Gastroesophageal sphincter (tissue), 4 donors: ENCODE measurements at regions not wholly inside any gene's neighbourhood (a gene's known extent, or its start where the extent isn't known, plus 50 kb on each side); places are given as distances from the start of the nearest gene placed in this dataset.

Source experiments
- ATAC-seq: fragments of 150-250 bp; one replicate; pipeline ENCODE4 v1.9.1; 2016; ENCODE audit warnings: mild to moderate bottlenecking, moderate library complexity
- H3K27ac ChIP-seq, 4 donors: fragments of 200-600 bp; sonication (generic) in 3 of 4; 1 replicate in 3 of 4; 2 replicates in 1 of 4; pipeline ENCODE4 v1.5.1; 2016 to 2019
- H3K27me3 ChIP-seq: fragments of 200-600 bp; sonication (generic); one replicate; pipeline ENCODE4 v1.5.1; 2019
- H3K36me3 ChIP-seq, 2 donors: fragments of 200-600 bp; sonication (generic); one replicate each; pipeline ENCODE4 v1.5.1; 2019; ENCODE audit warnings: control low read depth in 1 of 2
- H3K4me1 ChIP-seq, 3 donors: fragments of 200-600 bp; sonication (generic); 1 replicate in 2 of 3; 2 replicates in 1 of 3; pipeline ENCODE4 v1.5.1; 2016 to 2019; ENCODE audit warnings: control low read depth in 2 of 3
- H3K4me3 ChIP-seq, 2 donors: fragments of 200-600 bp; sonication (generic); one replicate each; pipeline ENCODE4 v1.5.1; 2019; ENCODE audit warnings: mild to moderate bottlenecking in 1 of 2, moderate library complexity in 1 of 2
- H3K9me3 ChIP-seq, 3 donors: fragments of 200-600 bp; sonication (generic); one replicate each; pipeline ENCODE4 v1.5.1; 2017 to 2019; ENCODE audit warnings: control low read depth in 2 of 3
- CTCF ChIP-seq, 4 experiments: fragments of 200-600 bp in 2 of 4; fragments of 450-650 bp in 2 of 4; sonication (generic) in 1 of 4; IDR thresholded peaks; one replicate each; pipeline ENCODE4 v1.5.1; 2017 to 2019; ENCODE audit warnings: antibody characterized with exemption in 4 of 4, mild to moderate bottlenecking in 2 of 4, moderate library complexity in 2 of 4
- EP300 ChIP-seq: sonication (generic); formaldehyde crosslinking; IDR thresholded peaks from one replicate; pipeline ENCODE4 v1.6.1; 2017; ENCODE audit warnings: antibody characterized with exemption, mild to moderate bottlenecking
- POLR2A ChIP-seq, 2 donors: fragments of 450-650 bp; IDR thresholded peaks; one replicate each; pipeline ENCODE4 v1.6.1; 2017; ENCODE audit warnings: antibody characterized with exemption in 2 of 2, mild to moderate bottlenecking in 2 of 2, moderate library complexity in 1 of 2
- POLR2AphosphoS5 ChIP-seq: sonication (generic); formaldehyde crosslinking; IDR thresholded peaks from one replicate; pipeline ENCODE4 v1.6.1; 2017; ENCODE audit warnings: antibody characterized with exemption
- WGBS, 2 donors: methylation state at CpG; one replicate each; pipeline ENCODE4 v1.1.5; 2018; ENCODE audit warnings: low coverage in 1 of 2; 5-methylcytosine and 5-hydroxymethylcytosine counted together

GRCh38 chr14:22482085-22482694 lies 106.8 kb downstream of the DAD1 start:
- no peaks in the 10 kb centered on the region for H3K36me3 ChIP-seq
- ATAC-seq = no peak

GRCh38 chr14:22481546-22481945 lies 107.5 kb downstream of the DAD1 start:
- Histone ChIP-seq H3K27ac (no peak overlapping the region), H3K4me3 (no peak overlapping the region), H3K4me1 (peaks cover 0 to 35% (median 0%) of the 10 kb centered on the region in 3 donors), H3K27me3 (peaks cover 5% of the 10 kb centered on the region), H3K36me3 (no peaks in the 10 kb centered on the region), H3K9me3 (no peaks in the 10 kb centered on the region)
- no peak for TF ChIP-seq CTCF (IDR thresholded peaks at IDR 0.05)
- no peak for TF ChIP-seq POLR2A (IDR thresholded peaks at IDR 0.05)
- TF ChIP-seq EP300 = no peak
- TF ChIP-seq POLR2AphosphoS5 = no peak
- WGBS, 2 donors = 15 to 84% methylated on average over 2 to 3 of the region's 4 CpGs
- no peak for ATAC-seq

More at GRCh38 chr14:22482085-22482694, 106.8 kb downstream of the DAD1 start:
- H3K27ac ChIP-seq = no peak overlapping the region
- WGBS, 2 donors = 65 to 82% methylated on average over 4 to 8 of the region's 8 CpGs
- H3K27me3 ChIP-seq = peaks cover 9% of the 10 kb centered on the region
- no peaks in the 10 kb centered on the region for H3K9me3 ChIP-seq
- H3K4me3 ChIP-seq = no peak overlapping the region
- TF ChIP-seq CTCF (IDR thresholded peaks at IDR 0.05) (no peak), EP300 (no peak), POLR2A (IDR thresholded peaks at IDR 0.05) (no peak), POLR2AphosphoS5 (no peak)
- peaks cover 0 to 35% (median 0%) of the 10 kb centered on the region in 3 donors for H3K4me1 ChIP-seq

DNA sequence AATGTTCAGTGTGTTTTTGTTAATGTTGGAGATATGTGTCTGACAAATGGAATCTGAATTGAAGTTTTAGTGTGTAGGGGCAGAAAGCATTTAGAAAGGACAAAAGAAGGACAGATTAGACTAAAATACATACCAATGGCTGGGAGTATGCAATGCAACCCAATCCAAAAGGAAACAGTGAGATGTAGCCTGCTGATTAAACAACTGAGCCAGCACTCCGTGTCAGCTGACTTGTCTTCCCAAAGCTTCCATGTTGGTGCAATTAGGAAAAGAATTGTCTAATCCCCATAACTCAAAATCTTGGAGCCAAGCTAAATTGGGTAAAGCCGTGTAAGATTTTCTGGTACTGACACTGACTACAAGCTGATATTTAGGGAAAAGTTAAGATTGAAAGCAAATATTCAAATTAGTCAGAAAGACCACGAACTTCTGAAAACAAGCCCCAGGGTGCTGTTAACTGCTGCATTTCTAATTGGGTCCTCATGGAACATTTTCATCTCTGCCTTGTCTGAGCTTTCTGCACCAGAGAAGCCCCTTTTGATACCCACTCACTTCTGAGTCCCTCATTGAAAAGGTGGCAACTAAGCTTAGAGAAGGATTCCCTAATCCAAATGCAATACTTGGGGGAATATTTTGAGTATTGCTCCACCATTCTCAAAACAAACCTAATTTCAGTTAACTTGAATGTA lies 109.1 kb downstream of the DAD1 start:
- 54 to 89% methylated on average over 2 to 3 of the region's 3 CpGs for WGBS, 2 donors
- TF ChIP-seq CTCF (IDR thresholded peaks at IDR 0.05) (no peak), POLR2AphosphoS5 (no peak), POLR2A (IDR thresholded peaks at IDR 0.05) (no peak), EP300 (no peak)
- Histone ChIP-seq H3K36me3 (no peaks in the 10 kb centered on the region), H3K9me3 (no peaks in the 10 kb centered on the region), H3K4me3 (no peak overlapping the region), H3K4me1 (peaks cover 0 to 37% (median 0%) of the 10 kb centered on the region in 3 donors), H3K27ac (no peak overlapping the region), H3K27me3 (peaks cover 5% of the 10 kb centered on the region)
- no peak for ATAC-seq

- no peak for ATAC-seq
- peaks cover 5% of the 10 kb centered on the region for H3K27me3 ChIP-seq
- peaks cover 0 to 43% (median 0%) of the 10 kb centered on the region in 3 donors for H3K4me1 ChIP-seq
- TF ChIP-seq POLR2AphosphoS5 (no peak), EP300 (no peak), CTCF (IDR thresholded peaks at IDR 0.05) (no peak), POLR2A (IDR thresholded peaks at IDR 0.05) (no peak)
- H3K9me3 ChIP-seq = no peaks in the 10 kb centered on the region
- H3K36me3 ChIP-seq = no peaks in the 10 kb centered on the region
- H3K4me3 ChIP-seq = no peak overlapping the region
- H3K27ac ChIP-seq = peak overlapping the region in 1 of 4 donors; percentile 24
- 75 to 82% methylated on average over 2 to 5 of the region's 6 CpGs for WGBS, 2 donors
Measured at GRCh38 chr14:22479132-22479531, 109.9 kb downstream of the DAD1 start.

DNA sequence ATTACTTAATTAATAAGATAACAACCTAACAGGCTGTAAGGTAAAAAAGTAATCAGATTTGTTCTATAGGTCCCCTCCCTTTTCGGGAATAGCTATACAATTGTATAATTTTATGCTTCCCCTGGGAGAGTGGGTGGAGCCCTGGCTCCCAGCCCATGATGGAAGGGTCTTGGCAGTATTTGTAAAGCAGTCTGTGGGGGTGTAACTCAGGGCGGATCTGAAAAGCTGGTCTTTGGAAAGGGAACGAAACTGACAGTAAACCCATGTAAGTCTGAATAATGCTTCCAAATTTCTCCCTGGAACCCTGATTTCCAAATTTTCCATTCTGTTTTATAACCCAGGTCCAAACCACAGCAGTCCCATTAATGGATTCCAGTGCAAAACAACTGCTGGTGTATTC lies 110.4 kb downstream of the DAD1 start:
- H3K4me1 ChIP-seq = peaks cover 0 to 43% (median 0%) of the 10 kb centered on the region in 3 donors

More for the DNA sequence above, 110.4 kb downstream of the DAD1 start:
- Histone ChIP-seq H3K4me3 (no peak overlapping the region), H3K27me3 (peaks cover 5% of the 10 kb centered on the region), H3K9me3 (no peaks in the 10 kb centered on the region), H3K36me3 (no peaks in the 10 kb centered on the region), H3K27ac (peak overlapping the region in 1 of 4 donors; percentile 24)
- 17 to 35% methylated on average over 2 to 3 of the region's 3 CpGs for WGBS, 2 donors
- TF ChIP-seq CTCF (IDR thresholded peaks at IDR 0.05) (no peak), POLR2AphosphoS5 (no peak), POLR2A (IDR thresholded peaks at IDR 0.05) (no peak)
- ATAC-seq = no peak
